ENCODE measurements at regions not wholly inside any gene's neighbourhood (a gene's known extent, or its start where the extent isn't known, plus 50 kb on each side); places are given as distances from the start of the nearest gene placed in this dataset.

GRCh38 chr20:23242104-23242503, 108.5 kb upstream of the NXT1 start:
- intact Hi-C loops (cut with DNase I) = no loop called here

GRCh38 chr20:23241416-23241815, 109.2 kb upstream of the NXT1 start:
- 46% methylated on average over 3 of the region's 3 CpGs for WGBS (ENCODE audit: insufficient coverage, low coverage, low lambda C conversion rate, missing lambda C conversion rate)
- intact Hi-C loops (cut with DNase I) = no loop called here

More at GRCh38 chr20:23242104-23242503, 108.5 kb upstream of the NXT1 start:
- 40% methylated on average over 1 of the region's 2 CpGs for WGBS (ENCODE audit: insufficient coverage, low coverage, low lambda C conversion rate, missing lambda C conversion rate)
- no peaks in the 10 kb centered on the region for H3K36me3 ChIP-seq
- no peaks in the 10 kb centered on the region for H3K27me3 ChIP-seq
- H3K27ac ChIP-seq = no peak overlapping the region
- H3K9me3 ChIP-seq = no peaks in the 10 kb centered on the region
- no peak for TF ChIP-seq CTCF (IDR thresholded peaks at IDR 0.05)
- TF ChIP-seq POLR2A (IDR thresholded peaks at IDR 0.05) = no peak
- ATAC-seq = no peak
- H3K4me3 ChIP-seq = no peak overlapping the region
- no peak for DNase-seq
- no peaks in the 10 kb centered on the region for H3K4me1 ChIP-seq

GRCh38 chr20:23240519-23240918, 110.1 kb upstream of the NXT1 start:
- intact Hi-C loops (cut with DNase I) = no loop called here

More at GRCh38 chr20:23241416-23241815, 109.2 kb upstream of the NXT1 start:
- ATAC-seq = no peak
- no peak overlapping the region for H3K27ac ChIP-seq
- DNase-seq = no peak
- H3K4me3 ChIP-seq = no peak overlapping the region
- no peaks in the 10 kb centered on the region for H3K27me3 ChIP-seq
- TF ChIP-seq POLR2A (IDR thresholded peaks at IDR 0.05) (no peak), CTCF (IDR thresholded peaks at IDR 0.05) (no peak)
- H3K36me3 ChIP-seq = no peaks in the 10 kb centered on the region
- H3K9me3 ChIP-seq = no peaks in the 10 kb centered on the region
- no peaks in the 10 kb centered on the region for H3K4me1 ChIP-seq

GRCh38 chr20:23237201-23237600, 113.4 kb upstream of the NXT1 start:
- no peak for TF ChIP-seq CTCF (IDR thresholded peaks at IDR 0.05)
- Histone ChIP-seq H3K36me3 (no peaks in the 10 kb centered on the region), H3K4me1 (no peaks in the 10 kb centered on the region), H3K9me3 (no peaks in the 10 kb centered on the region), H3K27me3 (no peaks in the 10 kb centered on the region), H3K4me3 (no peak overlapping the region), H3K27ac (no peak overlapping the region)
- DNase-seq (no peak), ATAC-seq (no peak)
- intact Hi-C loops (cut with DNase I) = loop anchor here in 1 of 2 donors (10.0 kb wide), 1 partner anchor 542 kb away; no protein-coding TSS in a partner anchor

More at GRCh38 chr20:23240519-23240918, 110.1 kb upstream of the NXT1 start:
- Histone ChIP-seq H3K9me3 (no peaks in the 10 kb centered on the region), H3K27ac (no peak overlapping the region), H3K4me1 (no peaks in the 10 kb centered on the region), H3K27me3 (no peaks in the 10 kb centered on the region), H3K36me3 (no peaks in the 10 kb centered on the region), H3K4me3 (no peak overlapping the region)
- TF ChIP-seq CTCF (IDR thresholded peaks at IDR 0.05) (no peak), POLR2A (IDR thresholded peaks at IDR 0.05) (no peak)
- ATAC-seq = no peak
- 25% methylated on average over 1 of the region's 1 CpG for WGBS (ENCODE audit: insufficient coverage, low coverage, low lambda C conversion rate, missing lambda C conversion rate)
- DNase-seq = no peak

Measured in right lobe of liver (tissue), 6 donors.